Mesenchymal stem cell (in vitro differentiated cells and primary cell): ENCODE measurements at regions not wholly inside any gene's neighbourhood (a gene's known extent, or its start where the extent isn't known, plus 50 kb on each side); places are given as distances from the start of the nearest gene placed in this dataset.

Experiments
- DNase-seq: peaks from one replicate; pipeline ENCODE4 v3.0.0-alpha.2; 2013
- H2AFZ ChIP-seq: one replicate; pipeline ENCODE4 v1.6.1; 2013; ENCODE audit warnings: low read depth, mild to moderate bottlenecking, control low read depth, inconsistent platforms, low read length, moderate library complexity
- H2AK5ac ChIP-seq: 2 replicates; pipeline ENCODE4 v1.6.1; 2013; ENCODE audit warnings: low read length, moderate library complexity, mild to moderate bottlenecking, inconsistent platforms; ENCODE audit not compliant: severe bottlenecking
- H2BK120ac ChIP-seq: one replicate; pipeline ENCODE4 v1.6.1; 2013; ENCODE audit warnings: low read depth, mild to moderate bottlenecking, inconsistent platforms, low read length, moderate library complexity
- H2BK12ac ChIP-seq, 2 experiments: one replicate each; pipeline ENCODE4 v1.6.1; 2013; ENCODE audit warnings: inconsistent platforms in 2 of 2, low read length in 2 of 2, mild to moderate bottlenecking in 2 of 2, moderate library complexity in 2 of 2, control low read depth in 1 of 2
- H2BK15ac ChIP-seq: one replicate; pipeline ENCODE4 v1.6.1; 2013; ENCODE audit warnings: mild to moderate bottlenecking, low read depth, inconsistent platforms; ENCODE audit not compliant: poor library complexity, severe bottlenecking
- H2BK5ac ChIP-seq: 2 replicates; pipeline ENCODE4 v1.6.1; 2013; ENCODE audit warnings: low read depth, mild to moderate bottlenecking, low read length, control low read depth, inconsistent platforms; ENCODE audit not compliant: poor library complexity, severe bottlenecking
- H3K14ac ChIP-seq, 2 experiments: one replicate each; pipeline ENCODE4 v1.6.1; 2013; ENCODE audit warnings: inconsistent platforms in 2 of 2, low read length in 2 of 2, control low read depth in 1 of 2, mild to moderate bottlenecking in 1 of 2, moderate library complexity in 1 of 2
- H3K18ac ChIP-seq, 2 experiments: one replicate each; pipeline ENCODE4 v1.6.1; 2013; ENCODE audit warnings: inconsistent platforms in 2 of 2, low read length in 2 of 2, control low read depth in 1 of 2, low read depth in 1 of 2, mild to moderate bottlenecking in 1 of 2
- H3K23ac ChIP-seq, 2 experiments: one replicate each; pipeline ENCODE4 v1.6.1; 2013; ENCODE audit warnings: inconsistent platforms in 2 of 2, low read length in 2 of 2, mild to moderate bottlenecking in 2 of 2, moderate library complexity in 2 of 2, control low read depth in 1 of 2
- H3K27ac ChIP-seq: 2 replicates; pipeline ENCODE4 v1.5.1; 2013; ENCODE audit warnings: mild to moderate bottlenecking, moderate library complexity, low read length, control low read depth, inconsistent platforms; ENCODE audit not compliant: poor library complexity, severe bottlenecking
- H3K27me3 ChIP-seq, 2 experiments: 2 replicates each; pipeline versions ENCODE4 v1.6.1 to v1.7.0; 2013; ENCODE audit warnings: low read length in 2 of 2, mild to moderate bottlenecking in 2 of 2, moderate library complexity in 2 of 2, control low read depth in 1 of 2, inconsistent platforms in 1 of 2; ENCODE audit not compliant: control insufficient read depth in 1 of 2, insufficient read depth in 1 of 2
- H3K36me3 ChIP-seq, 2 experiments: 2 replicates each; pipeline versions ENCODE4 v1.6.1 to v1.7.0; 2013; ENCODE audit warnings: low read length in 2 of 2, control low read depth in 1 of 2, inconsistent platforms in 1 of 2, low read depth in 1 of 2, mild to moderate bottlenecking in 1 of 2; ENCODE audit not compliant: insufficient read depth in 2 of 2, control insufficient read depth in 1 of 2
- H3K4ac ChIP-seq, 2 experiments: one replicate each; pipeline ENCODE4 v1.6.1; 2013; ENCODE audit warnings: inconsistent platforms in 2 of 2, low read length in 2 of 2, mild to moderate bottlenecking in 2 of 2, moderate library complexity in 2 of 2, control low read depth in 1 of 2, low read depth in 1 of 2
- H3K4me1 ChIP-seq: 2 replicates; pipeline ENCODE4 v1.6.1; 2013; ENCODE audit warnings: low read depth, low read length, control low read depth; ENCODE audit not compliant: control insufficient read depth, insufficient read depth
- H3K4me2 ChIP-seq: 2 replicates; pipeline ENCODE4 v1.6.1; 2013; ENCODE audit warnings: low read length, mild to moderate bottlenecking, inconsistent platforms; ENCODE audit not compliant: poor library complexity, severe bottlenecking
- H3K4me3 ChIP-seq, 2 experiments: 2 replicates each; pipeline versions ENCODE4 v1.5.1 to v1.7.0; 2013; ENCODE audit warnings: low read length in 2 of 2, mild to moderate bottlenecking in 2 of 2, control low read depth in 1 of 2, low read depth in 1 of 2; ENCODE audit not compliant: insufficient read depth in 1 of 2
- H3K79me1 ChIP-seq: replicated peaks from 2 replicates; pipeline ENCODE4 v1.6.1; 2013; ENCODE audit warnings: mild to moderate bottlenecking, control low read depth, low read length, inconsistent platforms; ENCODE audit not compliant: poor library complexity, severe bottlenecking
- H3K9ac ChIP-seq: 2 replicates; pipeline ENCODE4 v1.7.0; 2013; ENCODE audit warnings: mild to moderate bottlenecking, low read length, moderate library complexity
- H3K9me3 ChIP-seq: 2 replicates; pipeline ENCODE4 v1.7.0; 2013; ENCODE audit warnings: mild to moderate bottlenecking, low read length; ENCODE audit not compliant: control insufficient read depth
- H4K8ac ChIP-seq: one replicate; pipeline ENCODE4 v1.6.1; 2013; ENCODE audit warnings: inconsistent platforms, mild to moderate bottlenecking, low read length, moderate library complexity
- H4K91ac ChIP-seq: one replicate; pipeline ENCODE4 v1.6.1; 2013; ENCODE audit warnings: mild to moderate bottlenecking, low read length, inconsistent platforms
- WGBS: methylation state at CpG from one replicate; pipeline ENCODE4 v1.1.7; 2013; ENCODE audit warnings: mixed read lengths; 5-methylcytosine and 5-hydroxymethylcytosine counted together

- Histone ChIP-seq H2AFZ (no peak overlapping the region), H3K4ac (no peak overlapping the region), H3K27me3 (peaks cover 39 to 89% of the 10 kb centered on the region in 2 experiments), H2BK15ac (no peak overlapping the region), H3K36me3 (no peaks in the 10 kb centered on the region), H3K4me3 (no peak overlapping the region), H3K4me1 (no peaks in the 10 kb centered on the region), H4K91ac (no peak overlapping the region), H4K8ac (no peak overlapping the region), H2BK12ac (no peak overlapping the region), H3K27ac (no peak overlapping the region), H3K14ac (no peak overlapping the region), H3K9me3 (peaks cover 6% of the 10 kb centered on the region), H2AK5ac (no peak overlapping the region), H3K18ac (no peak overlapping the region), H2BK5ac (no peak overlapping the region), H3K79me1 (no peaks in the 10 kb centered on the region), H2BK120ac (no peak overlapping the region), H3K9ac (no peak overlapping the region), H3K4me2 (no peak overlapping the region), H3K23ac (no peak overlapping the region)
- no peak for DNase-seq
- 92% methylated on average over 5 of the region's 5 CpGs for WGBS
Measured at GRCh38 chr9:38132956-38133355, 63.9 kb upstream of the SHB start.

GRCh38 chr9:38131729-38132128, 62.7 kb upstream of the SHB start:
- no peak for DNase-seq
- no peak overlapping the region for H4K91ac ChIP-seq
- no peak overlapping the region for H2BK5ac ChIP-seq
- H3K4me2 ChIP-seq = no peak overlapping the region
- H4K8ac ChIP-seq = no peak overlapping the region
- no peak overlapping the region for H2AK5ac ChIP-seq
- H3K9me3 ChIP-seq = peaks cover 6% of the 10 kb centered on the region
- no peak overlapping the region for H2BK120ac ChIP-seq
- H3K4me3 ChIP-seq = no peak overlapping the region
- no peak overlapping the region for H3K14ac ChIP-seq
- no peak overlapping the region for H2BK15ac ChIP-seq
- H3K4me1 ChIP-seq = no peaks in the 10 kb centered on the region
- WGBS = 82% methylated on average over 8 of the region's 8 CpGs
- H3K18ac ChIP-seq = no peak overlapping the region
- H3K27ac ChIP-seq = no peak overlapping the region
- no peaks in the 10 kb centered on the region for H3K36me3 ChIP-seq
- H3K27me3 ChIP-seq = peaks cover 50 to 89% of the 10 kb centered on the region in 2 experiments
- no peak overlapping the region for H2BK12ac ChIP-seq
- no peak overlapping the region for H3K9ac ChIP-seq
- H3K23ac ChIP-seq = no peak overlapping the region
- H2AFZ ChIP-seq = no peak overlapping the region
- no peaks in the 10 kb centered on the region for H3K79me1 ChIP-seq
- H3K4ac ChIP-seq = no peak overlapping the region

GRCh38 chr9:38130724-38131123, 61.7 kb upstream of the SHB start:
- no peak for DNase-seq
- Histone ChIP-seq H2BK15ac (no peak overlapping the region), H3K4me1 (no peaks in the 10 kb centered on the region), H2BK120ac (no peak overlapping the region), H3K4me3 (no peak overlapping the region), H2BK5ac (no peak overlapping the region), H3K79me1 (no peaks in the 10 kb centered on the region), H2AFZ (no peak overlapping the region), H3K23ac (no peak overlapping the region), H3K36me3 (no peaks in the 10 kb centered on the region), H3K27me3 (peaks cover 53 to 89% of the 10 kb centered on the region in 2 experiments), H4K91ac (no peak overlapping the region), H2AK5ac (no peak overlapping the region), H4K8ac (no peak overlapping the region), H3K9me3 (peaks cover 6% of the 10 kb centered on the region), H3K27ac (no peak overlapping the region), H2BK12ac (no peak overlapping the region), H3K18ac (no peak overlapping the region), H3K9ac (no peak overlapping the region), H3K4me2 (no peak overlapping the region), H3K4ac (no peak overlapping the region), H3K14ac (no peak overlapping the region)
- 93% methylated on average over 5 of the region's 5 CpGs for WGBS

GRCh38 chr9:38129366-38129765, 60.3 kb upstream of the SHB start:
- Histone ChIP-seq H3K4me3 (no peak overlapping the region), H2AK5ac (no peak overlapping the region), H3K18ac (no peak overlapping the region), H4K8ac (no peak overlapping the region), H3K4ac (no peak overlapping the region), H2AFZ (no peak overlapping the region), H3K9ac (no peak overlapping the region), H4K91ac (no peak overlapping the region), H2BK15ac (no peak overlapping the region), H2BK120ac (no peak overlapping the region), H2BK5ac (no peak overlapping the region), H3K36me3 (no peaks in the 10 kb centered on the region), H3K9me3 (peaks cover 6% of the 10 kb centered on the region), H2BK12ac (no peak overlapping the region), H3K4me2 (no peak overlapping the region), H3K27ac (no peak overlapping the region), H3K27me3 (peaks cover 52 to 89% of the 10 kb centered on the region in 2 experiments), H3K79me1 (no peaks in the 10 kb centered on the region), H3K4me1 (no peaks in the 10 kb centered on the region), H3K23ac (no peak overlapping the region), H3K14ac (no peak overlapping the region)
- 93% methylated on average over 6 of the region's 6 CpGs for WGBS
- no peak for DNase-seq
